Kidney (tissue), 13 donors: ENCODE measurements at regions not wholly inside any gene's neighbourhood (a gene's known extent, or its start where the extent isn't known, plus 50 kb on each side); places are given as distances from the start of the nearest gene placed in this dataset.

ENCODE experiments used
- DNase-seq, 5 donors: peaks; one replicate each; pipeline ENCODE4 v3.0.0-alpha.2; 2013 to 2020
- FAIRE-seq: peaks from 2 replicates; lab custom pipeline; 2012; peaks lifted over from hg19 to GRCh38; lab: Jason Lieb, UNC
- H3K27ac ChIP-seq, 2 donors: one replicate each; pipeline ENCODE4 v1.7.0; 2013; ENCODE audit warnings: low read depth in 2 of 2, low read length in 2 of 2, inconsistent platforms in 1 of 2
- H3K27me3 ChIP-seq: one replicate; pipeline ENCODE4 v1.7.1; 2013; ENCODE audit warnings: low read length, inconsistent platforms; ENCODE audit not compliant: control insufficient read depth, insufficient read depth
- H3K36me3 ChIP-seq, 3 donors: one replicate each; pipeline versions ENCODE4 v1.7.0 to v1.7.1; 2013; ENCODE audit warnings: low read length in 3 of 3, control low read depth in 1 of 3, inconsistent platforms in 1 of 3; ENCODE audit not compliant: insufficient read depth in 3 of 3, control insufficient read depth in 2 of 3
- H3K4me1 ChIP-seq, 3 donors: one replicate each; pipeline versions ENCODE4 v1.7.0 to v1.7.1; 2013; ENCODE audit warnings: low read length in 3 of 3, inconsistent platforms in 1 of 3, low read depth in 1 of 3; ENCODE audit not compliant: control insufficient read depth in 2 of 3, insufficient read depth in 2 of 3
- H3K4me3 ChIP-seq, 3 donors: one replicate each; pipeline versions ENCODE4 v1.7.0 to v1.8.1; 2013; ENCODE audit warnings: low read length in 3 of 3, control low read depth in 1 of 3, inconsistent platforms in 1 of 3
- H3K9ac ChIP-seq, 3 donors: one replicate each; pipeline versions ENCODE4 v1.7.0 to v1.7.1; 2013; ENCODE audit warnings: low read length in 3 of 3, control low read depth in 1 of 3, inconsistent platforms in 1 of 3
- H3K9me3 ChIP-seq, 3 donors: one replicate each; pipeline versions ENCODE4 v1.7.0 to v1.7.1; 2013; ENCODE audit warnings: low read length in 3 of 3, control low read depth in 1 of 3, inconsistent platforms in 1 of 3; ENCODE audit not compliant: control insufficient read depth in 2 of 3, insufficient read depth in 1 of 3
- intact Hi-C: fragments of 100-400 bp; cut with DNase I; formaldehyde crosslinking; loops from one replicate; pipeline ENCODE4 v1.11.1; 2022
- TF ChIP-seq, protein P1 (sequence below): IDR thresholded peaks from 3 replicates; pipeline ENCODE4 v1.5.1; 2012; ENCODE audit warnings: mild to moderate bottlenecking, moderate library complexity, borderline replicate concordance; ENCODE audit not compliant: insufficient read depth; ENCODE audit errors: extremely low read depth
- donor health status: control.
- donor health status: control.
- donor health status: control.
- donor health status: control.
- donor health status: control.
- donor health status: DM: yes; HTN: yes; CAD: no.
- donor health status: Normal renal cell carcinoma (clear cell type).

DNA sequence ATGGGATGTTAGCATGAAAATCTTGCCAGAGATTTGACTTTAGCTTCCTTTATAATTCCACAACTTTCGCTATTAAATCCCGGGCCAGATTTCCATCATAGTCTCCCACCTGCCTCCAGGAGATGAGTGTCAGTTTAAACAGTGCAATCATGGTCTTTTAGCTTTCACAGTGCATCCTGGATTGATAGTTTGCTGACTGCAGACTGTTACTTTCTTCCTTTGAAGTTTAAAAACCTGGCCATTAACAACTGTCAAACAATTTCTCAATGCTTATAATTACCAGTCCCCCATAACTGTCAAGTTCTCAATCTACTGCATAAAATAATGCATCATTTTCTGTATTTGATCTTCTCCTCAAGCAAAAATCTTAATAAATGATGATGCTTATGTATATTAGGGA lies 108.4 kb upstream of the FSTL5 start:
- FAIRE-seq (no peak), DNase-seq (no peak)
- no peaks in the 10 kb centered on the region for H3K27me3 ChIP-seq
- H3K9ac ChIP-seq = no peak overlapping the region
- H3K9me3 ChIP-seq = no peaks in the 10 kb centered on the region
- H3K4me1 ChIP-seq = no peaks in the 10 kb centered on the region
- H3K4me3 ChIP-seq = no peak overlapping the region
- intact Hi-C loops = no loop called here
- TF ChIP-seq, protein P1, sequence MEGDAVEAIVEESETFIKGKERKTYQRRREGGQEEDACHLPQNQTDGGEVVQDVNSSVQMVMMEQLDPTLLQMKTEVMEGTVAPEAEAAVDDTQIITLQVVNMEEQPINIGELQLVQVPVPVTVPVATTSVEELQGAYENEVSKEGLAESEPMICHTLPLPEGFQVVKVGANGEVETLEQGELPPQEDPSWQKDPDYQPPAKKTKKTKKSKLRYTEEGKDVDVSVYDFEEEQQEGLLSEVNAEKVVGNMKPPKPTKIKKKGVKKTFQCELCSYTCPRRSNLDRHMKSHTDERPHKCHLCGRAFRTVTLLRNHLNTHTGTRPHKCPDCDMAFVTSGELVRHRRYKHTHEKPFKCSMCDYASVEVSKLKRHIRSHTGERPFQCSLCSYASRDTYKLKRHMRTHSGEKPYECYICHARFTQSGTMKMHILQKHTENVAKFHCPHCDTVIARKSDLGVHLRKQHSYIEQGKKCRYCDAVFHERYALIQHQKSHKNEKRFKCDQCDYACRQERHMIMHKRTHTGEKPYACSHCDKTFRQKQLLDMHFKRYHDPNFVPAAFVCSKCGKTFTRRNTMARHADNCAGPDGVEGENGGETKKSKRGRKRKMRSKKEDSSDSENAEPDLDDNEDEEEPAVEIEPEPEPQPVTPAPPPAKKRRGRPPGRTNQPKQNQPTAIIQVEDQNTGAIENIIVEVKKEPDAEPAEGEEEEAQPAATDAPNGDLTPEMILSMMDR = no peak
- no peak overlapping the region for H3K27ac ChIP-seq
- no peaks in the 10 kb centered on the region for H3K36me3 ChIP-seq

DNA sequence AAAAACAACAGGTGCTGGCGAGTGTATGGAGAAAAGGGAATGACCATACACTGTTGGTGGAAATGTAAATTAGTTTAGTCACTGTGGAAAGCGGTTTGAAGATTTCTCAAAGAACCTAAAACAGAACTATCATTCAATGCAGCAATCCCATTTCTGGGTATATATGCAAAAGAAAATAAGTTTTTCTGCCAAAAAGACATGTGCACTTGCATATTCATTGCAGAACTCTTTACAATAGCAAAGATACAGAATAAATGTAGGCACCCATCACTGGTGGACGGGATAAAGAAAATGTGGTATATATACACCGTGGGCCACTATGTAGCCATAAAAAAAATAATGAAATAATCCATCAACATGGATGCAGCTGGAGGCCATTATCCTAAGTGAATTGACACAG lies 105.1 kb upstream of the FSTL5 start:
- DNase-seq (no peak), FAIRE-seq (no peak)
- intact Hi-C loops = no loop called here
- Histone ChIP-seq H3K27me3 (no peaks in the 10 kb centered on the region), H3K36me3 (no peaks in the 10 kb centered on the region), H3K9ac (no peak overlapping the region), H3K4me1 (no peaks in the 10 kb centered on the region), H3K4me3 (no peak overlapping the region), H3K9me3 (peaks cover 0 to 7% (median 4%) of the 10 kb centered on the region in 3 donors), H3K27ac (no peak overlapping the region)
- TF ChIP-seq, protein P1 = no peak

DNA sequence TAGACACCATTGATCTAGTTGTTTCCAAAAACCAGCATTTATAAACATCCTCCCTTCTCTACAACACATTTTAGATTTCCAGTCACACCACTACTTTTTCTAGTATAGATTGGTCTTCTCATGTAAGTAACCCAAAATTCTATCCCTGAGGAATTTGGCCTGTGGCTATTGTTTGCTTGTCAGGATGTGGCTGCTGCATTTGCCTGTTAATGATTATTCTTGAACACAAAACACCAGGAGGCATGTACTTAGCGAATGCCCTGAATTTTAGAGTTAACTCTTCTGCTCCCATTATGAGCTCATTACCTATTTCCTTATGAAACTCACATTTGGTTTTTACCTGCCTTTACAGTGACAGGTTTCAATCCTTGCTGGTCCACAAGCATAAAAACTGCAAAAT lies 102.0 kb upstream of the FSTL5 start:
- no peak overlapping the region for H3K9ac ChIP-seq
- TF ChIP-seq, protein P1 = no peak
- H3K9me3 ChIP-seq = peaks cover 0 to 8% (median 7%) of the 10 kb centered on the region in 3 donors
- no peak for FAIRE-seq
- H3K36me3 ChIP-seq = no peaks in the 10 kb centered on the region
- no peaks in the 10 kb centered on the region for H3K27me3 ChIP-seq
- no peak overlapping the region for H3K4me3 ChIP-seq
- no peaks in the 10 kb centered on the region for H3K4me1 ChIP-seq
- no peak for DNase-seq
- no peak overlapping the region for H3K27ac ChIP-seq
- intact Hi-C loops = no loop called here

DNA sequence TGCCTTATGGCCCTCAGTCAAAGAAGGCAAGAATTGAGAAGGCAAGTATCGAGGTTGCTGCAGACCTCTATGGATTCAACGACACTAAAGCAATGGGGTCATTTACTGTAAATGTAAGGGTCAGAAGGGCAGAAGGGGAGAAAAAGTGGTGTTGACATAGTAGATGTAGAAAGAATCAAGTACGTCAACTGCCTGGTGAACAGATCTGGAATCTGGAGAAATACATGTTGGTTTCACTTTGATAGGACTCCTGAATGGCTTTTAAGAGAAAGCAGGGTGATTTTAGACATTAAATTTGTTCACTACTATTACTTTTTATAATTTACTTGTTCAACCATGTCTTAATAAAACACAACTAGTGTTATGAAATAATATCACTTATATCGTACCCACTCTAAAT lies 81.3 kb upstream of the FSTL5 start:
- Histone ChIP-seq H3K36me3 (no peaks in the 10 kb centered on the region), H3K9ac (no peak overlapping the region), H3K27me3 (no peaks in the 10 kb centered on the region), H3K4me1 (no peaks in the 10 kb centered on the region), H3K4me3 (no peak overlapping the region), H3K9me3 (no peaks in the 10 kb centered on the region), H3K27ac (no peak overlapping the region)
- FAIRE-seq (no peak), DNase-seq (no peak)
- TF ChIP-seq, protein P1 = no peak
- intact Hi-C loops = no loop called here
